Neural cell (in vitro differentiated cells): ENCODE measurements at regions not wholly inside any gene's neighbourhood (a gene's known extent, or its start where the extent isn't known, plus 50 kb on each side); places are given as distances from the start of the nearest gene placed in this dataset.

Experiments used
- H2AFZ ChIP-seq: fragments of 200-600, 300-800 bp; sonication (generic), shearing (Covaris generic); 2 replicates; pipeline ENCODE4 v1.6.0; 2014; ENCODE audit warnings: low read depth, mild to moderate bottlenecking, antibody characterized with exemption, low read length, moderate library complexity
- H3F3A ChIP-seq: fragments of 200-600 bp; shearing (Covaris generic); 2 replicates; pipeline ENCODE4 v1.6.1; 2016; ENCODE audit warnings: mild to moderate bottlenecking, moderate library complexity, mixed read lengths, antibody characterized with exemption, low read length; ENCODE audit not compliant: insufficient read depth, poor library complexity, severe bottlenecking
- H3K27ac ChIP-seq: fragments of 200-600, 300-800 bp; sonication (generic), shearing (Covaris generic); 2 replicates; pipeline ENCODE4 v1.5.1; 2014; ENCODE audit warnings: mild to moderate bottlenecking, low read length, moderate library complexity
- H3K27me3 ChIP-seq: fragments of 300-800, 200-600 bp; sonication (generic), shearing (Covaris generic); 2 replicates; pipeline ENCODE4 v1.6.0; 2014; ENCODE audit warnings: mild to moderate bottlenecking, low read depth, low read length, moderate library complexity; ENCODE audit not compliant: insufficient read depth
- H3K36me3 ChIP-seq: fragments of 300-800, 200-600 bp; sonication (generic), shearing (Covaris generic); 2 replicates; pipeline ENCODE4 v1.5.1; 2014; ENCODE audit warnings: mild to moderate bottlenecking, antibody characterized with exemption, low read length, moderate library complexity; ENCODE audit not compliant: insufficient read depth
- H3K4me2 ChIP-seq: fragments of 300-800, 200-600 bp; sonication (generic), shearing (Covaris generic); 2 replicates; pipeline ENCODE4 v1.6.0; 2014; ENCODE audit warnings: mild to moderate bottlenecking, low read length
- H3K4me3 ChIP-seq: fragments of 300-800, 200-600 bp; sonication (generic), shearing (Covaris generic); 2 replicates; pipeline ENCODE4 v1.5.1; 2014; ENCODE audit warnings: mild to moderate bottlenecking, low read length, moderate library complexity
- H3K79me2 ChIP-seq: fragments of 200-600 bp; shearing (Covaris generic); replicated peaks from 2 replicates; pipeline ENCODE4 v1.6.0; 2014; ENCODE audit warnings: mild to moderate bottlenecking, low read length, moderate library complexity; ENCODE audit not compliant: insufficient read depth
- H3K9ac ChIP-seq: fragments of 300-800, 200-600 bp; sonication (generic), shearing (Covaris generic); 2 replicates; pipeline ENCODE4 v1.6.1; 2016; ENCODE audit warnings: mild to moderate bottlenecking, low read length, mixed read lengths
- H3K9me2 ChIP-seq: fragments of 200-600 bp; shearing (Covaris generic); 2 replicates; pipeline ENCODE4 v1.6.1; 2016; ENCODE audit warnings: mild to moderate bottlenecking, low read length, mixed read lengths; ENCODE audit not compliant: insufficient read depth
- H3K9me3 ChIP-seq: fragments of 200-600, 300-800 bp; sonication (generic), shearing (Covaris generic); 2 replicates; pipeline ENCODE4 v1.6.1; 2016; ENCODE audit warnings: mild to moderate bottlenecking, mixed run types, low read length, moderate library complexity, mixed read lengths
- H4K20me1 ChIP-seq: fragments of 200-600 bp; shearing (Covaris generic); 2 replicates; pipeline ENCODE4 v1.6.1; 2016; ENCODE audit warnings: mild to moderate bottlenecking, mixed run types; ENCODE audit not compliant: insufficient read depth
- EP300 ChIP-seq: fragments of 450-650 bp; conservative IDR thresholded peaks from 2 replicates; pipeline ENCODE4 v1.6.1; 2014; ENCODE audit warnings: antibody characterized with exemption, mild to moderate bottlenecking, moderate library complexity; ENCODE audit not compliant: poor library complexity, severe bottlenecking
- EZH2 ChIP-seq: fragments of 200-600, 300-800 bp; shearing (Covaris generic), sonication (generic); IDR thresholded peaks from 2 replicates; pipeline ENCODE4 v1.6.1; 2014; ENCODE audit warnings: antibody characterized with exemption, low read length, borderline replicate concordance, mild to moderate bottlenecking; ENCODE audit not compliant: insufficient read depth, poor library complexity, severe bottlenecking
- MXI1 ChIP-seq: fragments of 450-650 bp; conservative IDR thresholded peaks from 2 replicates; pipeline ENCODE4 v1.6.1; 2014; ENCODE audit warnings: antibody characterized with exemption, mild to moderate bottlenecking; ENCODE audit not compliant: poor library complexity, severe bottlenecking
- POLR2AphosphoS5 ChIP-seq: IDR thresholded peaks from 2 replicates; pipeline ENCODE4 v1.6.1; 2012
- RAD21 ChIP-seq: fragments of 450-650 bp; conservative IDR thresholded peaks from 2 replicates; pipeline ENCODE4 v1.6.1; 2014; ENCODE audit warnings: antibody characterized with exemption, mild to moderate bottlenecking, moderate library complexity
- SMC3 ChIP-seq: fragments of 450-650 bp; conservative IDR thresholded peaks from 2 replicates; pipeline ENCODE4 v1.6.1; 2014; ENCODE audit warnings: antibody characterized with exemption, mild to moderate bottlenecking, moderate library complexity; ENCODE audit not compliant: poor library complexity
- TAF1 ChIP-seq: IDR thresholded peaks from 2 replicates; pipeline ENCODE4 v1.6.1; 2012; ENCODE audit warnings: low read depth
- TF ChIP-seq, protein P1 (sequence below): IDR thresholded peaks from 2 replicates; pipeline ENCODE4 v1.6.1; 2012; ENCODE audit warnings: borderline replicate concordance
- TF ChIP-seq, protein P2 (sequence below): fragments of 450-650 bp; IDR thresholded peaks from 2 replicates; pipeline ENCODE4 v1.5.1; 2014; ENCODE audit warnings: antibody characterized with exemption, mild to moderate bottlenecking, moderate library complexity; ENCODE audit not compliant: poor library complexity, severe bottlenecking

DNA sequence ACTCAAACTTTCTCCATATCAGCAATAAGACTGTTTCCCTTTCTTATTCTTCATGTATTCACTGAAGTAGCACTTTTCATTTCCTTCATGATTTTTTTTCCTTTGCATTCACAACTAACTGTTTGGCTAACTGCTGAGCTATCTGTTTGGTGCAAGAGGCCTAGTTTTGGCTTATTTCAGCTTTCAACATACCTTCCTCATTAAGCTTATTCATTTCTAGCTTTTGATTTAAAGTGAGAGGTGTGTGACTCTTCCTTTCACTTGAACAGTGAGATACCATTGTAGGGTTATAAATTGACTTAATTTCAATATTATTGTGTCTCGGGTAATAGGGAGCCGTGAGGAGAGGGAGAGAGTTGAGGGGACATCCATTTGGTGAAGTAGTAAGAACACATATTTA, 262.0 kb upstream of the PREP start:
- no peak overlapping the region for H3K9ac ChIP-seq
- no peaks in the 10 kb centered on the region for H3K79me2 ChIP-seq
- no peak overlapping the region for H3K4me3 ChIP-seq
- no peaks in the 10 kb centered on the region for H4K20me1 ChIP-seq
- no peaks in the 10 kb centered on the region for H3K36me3 ChIP-seq
- no peaks in the 10 kb centered on the region for H3F3A ChIP-seq
- no peak overlapping the region for H2AFZ ChIP-seq
- TF ChIP-seq EP300 (no peak), EZH2 (no peak), POLR2AphosphoS5 (no peak), RAD21 (no peak), MXI1 (no peak), TAF1 (no peak), SMC3 (no peak)
- TF ChIP-seq, protein P1, sequence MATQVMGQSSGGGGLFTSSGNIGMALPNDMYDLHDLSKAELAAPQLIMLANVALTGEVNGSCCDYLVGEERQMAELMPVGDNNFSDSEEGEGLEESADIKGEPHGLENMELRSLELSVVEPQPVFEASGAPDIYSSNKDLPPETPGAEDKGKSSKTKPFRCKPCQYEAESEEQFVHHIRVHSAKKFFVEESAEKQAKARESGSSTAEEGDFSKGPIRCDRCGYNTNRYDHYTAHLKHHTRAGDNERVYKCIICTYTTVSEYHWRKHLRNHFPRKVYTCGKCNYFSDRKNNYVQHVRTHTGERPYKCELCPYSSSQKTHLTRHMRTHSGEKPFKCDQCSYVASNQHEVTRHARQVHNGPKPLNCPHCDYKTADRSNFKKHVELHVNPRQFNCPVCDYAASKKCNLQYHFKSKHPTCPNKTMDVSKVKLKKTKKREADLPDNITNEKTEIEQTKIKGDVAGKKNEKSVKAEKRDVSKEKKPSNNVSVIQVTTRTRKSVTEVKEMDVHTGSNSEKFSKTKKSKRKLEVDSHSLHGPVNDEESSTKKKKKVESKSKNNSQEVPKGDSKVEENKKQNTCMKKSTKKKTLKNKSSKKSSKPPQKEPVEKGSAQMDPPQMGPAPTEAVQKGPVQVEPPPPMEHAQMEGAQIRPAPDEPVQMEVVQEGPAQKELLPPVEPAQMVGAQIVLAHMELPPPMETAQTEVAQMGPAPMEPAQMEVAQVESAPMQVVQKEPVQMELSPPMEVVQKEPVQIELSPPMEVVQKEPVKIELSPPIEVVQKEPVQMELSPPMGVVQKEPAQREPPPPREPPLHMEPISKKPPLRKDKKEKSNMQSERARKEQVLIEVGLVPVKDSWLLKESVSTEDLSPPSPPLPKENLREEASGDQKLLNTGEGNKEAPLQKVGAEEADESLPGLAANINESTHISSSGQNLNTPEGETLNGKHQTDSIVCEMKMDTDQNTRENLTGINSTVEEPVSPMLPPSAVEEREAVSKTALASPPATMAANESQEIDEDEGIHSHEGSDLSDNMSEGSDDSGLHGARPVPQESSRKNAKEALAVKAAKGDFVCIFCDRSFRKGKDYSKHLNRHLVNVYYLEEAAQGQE: no peak
- TF ChIP-seq, protein P2, sequence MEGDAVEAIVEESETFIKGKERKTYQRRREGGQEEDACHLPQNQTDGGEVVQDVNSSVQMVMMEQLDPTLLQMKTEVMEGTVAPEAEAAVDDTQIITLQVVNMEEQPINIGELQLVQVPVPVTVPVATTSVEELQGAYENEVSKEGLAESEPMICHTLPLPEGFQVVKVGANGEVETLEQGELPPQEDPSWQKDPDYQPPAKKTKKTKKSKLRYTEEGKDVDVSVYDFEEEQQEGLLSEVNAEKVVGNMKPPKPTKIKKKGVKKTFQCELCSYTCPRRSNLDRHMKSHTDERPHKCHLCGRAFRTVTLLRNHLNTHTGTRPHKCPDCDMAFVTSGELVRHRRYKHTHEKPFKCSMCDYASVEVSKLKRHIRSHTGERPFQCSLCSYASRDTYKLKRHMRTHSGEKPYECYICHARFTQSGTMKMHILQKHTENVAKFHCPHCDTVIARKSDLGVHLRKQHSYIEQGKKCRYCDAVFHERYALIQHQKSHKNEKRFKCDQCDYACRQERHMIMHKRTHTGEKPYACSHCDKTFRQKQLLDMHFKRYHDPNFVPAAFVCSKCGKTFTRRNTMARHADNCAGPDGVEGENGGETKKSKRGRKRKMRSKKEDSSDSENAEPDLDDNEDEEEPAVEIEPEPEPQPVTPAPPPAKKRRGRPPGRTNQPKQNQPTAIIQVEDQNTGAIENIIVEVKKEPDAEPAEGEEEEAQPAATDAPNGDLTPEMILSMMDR: no peak
- H3K9me3 ChIP-seq: peaks cover 9% of the 10 kb centered on the region
- H3K4me2 ChIP-seq: no peak overlapping the region
- H3K27me3 ChIP-seq: no peaks in the 10 kb centered on the region
- no peak overlapping the region for H3K27ac ChIP-seq
- no peaks in the 10 kb centered on the region for H3K9me2 ChIP-seq

DNA sequence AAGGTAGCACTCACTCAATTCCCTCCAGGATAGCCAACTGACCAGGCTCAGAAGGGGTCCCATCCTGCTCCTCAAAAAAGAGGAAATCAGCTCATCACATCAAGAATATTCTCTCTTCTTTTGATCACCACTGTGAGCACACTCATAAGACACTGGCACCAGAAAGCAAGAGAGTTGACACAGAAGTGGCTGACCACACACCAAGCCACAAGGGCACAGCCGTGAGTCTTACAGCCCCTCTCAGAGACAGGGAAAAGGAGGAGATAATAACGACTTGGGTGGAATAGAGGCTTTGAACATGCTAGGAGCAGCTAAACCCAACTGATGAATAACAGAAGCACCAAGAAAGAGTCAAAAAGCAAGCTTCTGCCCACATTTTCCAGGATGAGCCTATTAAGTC, 249.1 kb upstream of the PREP start:
- no peaks in the 10 kb centered on the region for H3K9me2 ChIP-seq
- H3K4me3 ChIP-seq: no peak overlapping the region
- H4K20me1 ChIP-seq: no peaks in the 10 kb centered on the region
- TF ChIP-seq EP300 (no peak), EZH2 (no peak), MXI1 (no peak), TAF1 (no peak), SMC3 (no peak), POLR2AphosphoS5 (no peak), RAD21 (no peak)
- TF ChIP-seq, protein P1: no peak
- TF ChIP-seq, protein P2: no peak
- H2AFZ ChIP-seq: no peak overlapping the region
- no peaks in the 10 kb centered on the region for H3F3A ChIP-seq
- no peaks in the 10 kb centered on the region for H3K79me2 ChIP-seq
- no peak overlapping the region for H3K4me2 ChIP-seq
- H3K27ac ChIP-seq: no peak overlapping the region
- H3K9ac ChIP-seq: no peak overlapping the region
- no peaks in the 10 kb centered on the region for H3K9me3 ChIP-seq
- no peaks in the 10 kb centered on the region for H3K27me3 ChIP-seq
- no peaks in the 10 kb centered on the region for H3K36me3 ChIP-seq
